DMS79 (cell line): ENCODE measurements at regions not wholly inside any gene's neighbourhood (a gene's known extent, or its start where the extent isn't known, plus 50 kb on each side); places are given as distances from the start of the nearest gene placed in this dataset.
A peak's percentile ranks its signal among the peaks of the same experiment; 100 is the strongest.

Source experiments
- DNase-seq: peaks from one replicate; lab custom pipeline; 2025; lab: John Stamatoyannopoulos, UW

- DNase-seq, result no peak
Observed at GRCh38 chr1:147811273-147811672, 50.9 kb upstream of the GJA5 start.

- DNase-seq, result no peak
Observed at GRCh38 chr1:147811751-147812150, 51.3 kb upstream of the GJA5 start.

GRCh38 chr1:147812799-147813198 lies 52.4 kb upstream of the GJA5 start:
- DNase-seq, result no peak

GRCh38 chr1:147815503-147815902 lies 55.1 kb upstream of the GJA5 start:
- DNase-seq, result no peak

- DNase-seq, result no peak
Observed at GRCh38 chr1:147820761-147821297, 60.4 kb upstream of the GJA5 start.

- no peak for DNase-seq
Observed at GRCh38 chr1:147821883-147822282, 61.5 kb upstream of the GJA5 start.

- DNase-seq, result no peak
Observed at GRCh38 chr1:147822292-147822691, 61.9 kb upstream of the GJA5 start.

GRCh38 chr1:147824001-147824400 lies 63.6 kb upstream of the GJA5 start:
- no peak for DNase-seq

GRCh38 chr1:147824798-147825197 lies 64.4 kb upstream of the GJA5 start:
- DNase-seq, result no peak

GRCh38 chr1:147825586-147825985 lies 65.2 kb upstream of the GJA5 start:
- no peak for DNase-seq

GRCh38 chr1:147826259-147826658 lies 65.9 kb upstream of the GJA5 start:
- no peak for DNase-seq

GRCh38 chr1:147833231-147833860 lies 69.2 kb upstream of the GJA8 start:
- no peak for DNase-seq

- DNase-seq, result no peak
Observed at GRCh38 chr1:147834181-147834580, 68.4 kb upstream of the GJA8 start.

- DNase-seq, result no peak
Observed at GRCh38 chr1:147834810-147835209, 67.8 kb upstream of the GJA8 start.

- DNase-seq, result no peak
Observed at GRCh38 chr1:147837129-147837963, 65.2 kb upstream of the GJA8 start.

- DNase-seq, result peak; percentile 6
Observed at GRCh38 chr1:147837964-147838292, 64.7 kb upstream of the GJA8 start.

- no peak for DNase-seq
Observed at GRCh38 chr1:147840909-147841308, 61.7 kb upstream of the GJA8 start.

GRCh38 chr1:147842578-147842977 lies 60.0 kb upstream of the GJA8 start:
- no peak for DNase-seq

- no peak for DNase-seq
Observed at GRCh38 chr1:147843486-147843885, 59.1 kb upstream of the GJA8 start.

- DNase-seq, result no peak
Observed at GRCh38 chr1:147847831-147848230, 54.8 kb upstream of the GJA8 start.

GRCh38 chr1:147849098-147849895 lies 53.3 kb upstream of the GJA8 start:
- DNase-seq, result no peak

GRCh38 chr1:147850737-147851136 lies 51.9 kb upstream of the GJA8 start:
- no peak for DNase-seq

GRCh38 chr1:147851149-147851548 lies 51.4 kb upstream of the GJA8 start:
- DNase-seq, result no peak
